ENCODE measurements at regions not wholly inside any gene's neighbourhood (a gene's known extent, or its start where the extent isn't known, plus 50 kb on each side); places are given as distances from the start of the nearest gene placed in this dataset.
"Not testable (repeated sequence)": the region's sequence is repeated elsewhere in the genome, so short reads cannot be mapped to it uniquely, and the experiment has no call there.

DNA sequence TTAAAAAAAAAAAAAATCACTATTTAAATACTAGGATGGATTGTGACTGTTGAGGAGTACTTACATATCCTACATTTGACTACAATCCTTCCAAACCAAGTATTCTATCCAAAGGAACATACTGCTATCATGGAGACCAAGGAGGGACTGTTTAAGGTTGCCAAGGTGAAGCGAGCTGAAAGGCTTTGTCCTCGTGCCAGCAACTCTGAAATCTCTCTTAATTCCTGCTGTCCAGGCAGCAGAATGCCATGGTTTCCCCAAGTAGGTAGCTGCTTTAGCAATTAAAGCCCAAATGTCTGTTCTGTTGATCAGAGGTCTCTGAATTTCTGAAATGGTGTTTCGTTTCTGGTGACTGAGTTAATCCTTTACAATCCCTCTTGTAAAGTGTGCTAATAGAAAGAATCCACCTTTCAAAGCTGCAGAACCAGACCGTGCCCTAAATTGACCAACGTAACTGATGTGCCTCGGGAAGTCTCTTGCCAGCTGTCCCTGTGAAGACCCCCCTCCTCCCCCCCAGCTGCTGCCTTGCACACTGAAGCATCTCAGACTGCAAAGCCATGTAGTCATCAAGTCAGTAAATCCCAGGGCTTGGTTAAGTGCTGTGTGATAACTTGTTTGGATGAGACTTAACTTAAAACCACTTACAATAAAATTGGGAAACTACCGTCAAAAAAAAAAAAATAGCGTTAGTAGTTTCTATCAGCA lies 210.9 kb downstream of the CYLC2 start:
- not testable (repeated sequence) for TF ChIP-seq POLR2A (IDR thresholded peaks at IDR 0.05)
- TF ChIP-seq, protein P1, sequence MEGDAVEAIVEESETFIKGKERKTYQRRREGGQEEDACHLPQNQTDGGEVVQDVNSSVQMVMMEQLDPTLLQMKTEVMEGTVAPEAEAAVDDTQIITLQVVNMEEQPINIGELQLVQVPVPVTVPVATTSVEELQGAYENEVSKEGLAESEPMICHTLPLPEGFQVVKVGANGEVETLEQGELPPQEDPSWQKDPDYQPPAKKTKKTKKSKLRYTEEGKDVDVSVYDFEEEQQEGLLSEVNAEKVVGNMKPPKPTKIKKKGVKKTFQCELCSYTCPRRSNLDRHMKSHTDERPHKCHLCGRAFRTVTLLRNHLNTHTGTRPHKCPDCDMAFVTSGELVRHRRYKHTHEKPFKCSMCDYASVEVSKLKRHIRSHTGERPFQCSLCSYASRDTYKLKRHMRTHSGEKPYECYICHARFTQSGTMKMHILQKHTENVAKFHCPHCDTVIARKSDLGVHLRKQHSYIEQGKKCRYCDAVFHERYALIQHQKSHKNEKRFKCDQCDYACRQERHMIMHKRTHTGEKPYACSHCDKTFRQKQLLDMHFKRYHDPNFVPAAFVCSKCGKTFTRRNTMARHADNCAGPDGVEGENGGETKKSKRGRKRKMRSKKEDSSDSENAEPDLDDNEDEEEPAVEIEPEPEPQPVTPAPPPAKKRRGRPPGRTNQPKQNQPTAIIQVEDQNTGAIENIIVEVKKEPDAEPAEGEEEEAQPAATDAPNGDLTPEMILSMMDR (IDR thresholded peaks at IDR 0.05) = not testable (repeated sequence)

Data from adrenal gland (tissue), 5 donors.